GM19351 (cell line): ENCODE measurements at regions not wholly inside any gene's neighbourhood (a gene's known extent, or its start where the extent isn't known, plus 50 kb on each side); places are given as distances from the start of the nearest gene placed in this dataset.
"Not testable (repeated sequence)": the region's sequence is repeated elsewhere in the genome, so short reads cannot be mapped to it uniquely, and the experiment has no call there.

Source experiments
- ATAC-seq: cut with Tn5 transposase; IDR thresholded peaks from one replicate; pipeline ENCODE4 v1.9.1; 2021; ENCODE audit warnings: mild to moderate bottlenecking, moderate library complexity; ENCODE audit not compliant: unreplicated experiment

DNA sequence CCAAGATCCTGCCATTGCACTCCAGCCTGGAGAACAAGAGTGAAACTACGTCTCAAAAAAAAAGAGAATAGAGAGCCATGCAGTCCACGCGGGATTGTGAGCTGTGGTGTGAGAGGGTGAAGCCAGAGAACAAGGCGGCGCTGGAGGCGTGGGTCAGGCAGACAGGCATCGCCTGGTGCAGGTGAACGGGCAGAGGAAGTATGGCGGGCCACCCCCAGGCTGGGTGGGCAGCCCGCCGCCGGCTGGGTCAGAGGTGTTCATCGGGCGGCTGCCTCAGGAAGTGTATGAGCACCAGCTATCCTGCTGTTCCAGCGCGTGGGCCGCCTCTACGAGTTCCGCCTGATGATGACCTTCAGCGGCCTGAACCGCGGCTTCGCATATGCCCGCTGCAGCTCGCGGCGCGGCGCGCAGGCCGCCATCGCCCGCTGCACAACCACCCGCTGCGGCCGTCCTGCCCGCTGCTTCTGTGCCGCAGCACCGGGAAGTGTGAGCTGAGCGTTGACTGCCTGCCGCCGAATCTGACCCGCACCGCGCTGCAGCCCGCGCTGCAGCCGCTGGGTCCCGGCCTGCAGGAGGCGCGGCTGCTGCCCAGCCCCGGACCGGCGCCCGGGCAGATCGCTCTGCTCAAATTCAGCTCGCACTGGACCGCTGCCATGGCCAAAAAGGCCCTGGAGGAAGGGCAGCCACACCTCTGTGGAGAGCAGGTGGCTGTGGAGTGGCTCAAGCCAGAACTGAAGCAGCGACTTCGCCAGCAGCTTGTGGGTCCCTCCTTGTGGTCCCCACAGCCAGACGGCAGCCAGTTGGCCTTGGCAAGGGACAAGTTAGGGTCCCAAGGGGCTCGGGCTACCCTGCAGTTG, 95.5 kb upstream of the PLEKHM1 start:
- not testable (repeated sequence) for ATAC-seq

DNA sequence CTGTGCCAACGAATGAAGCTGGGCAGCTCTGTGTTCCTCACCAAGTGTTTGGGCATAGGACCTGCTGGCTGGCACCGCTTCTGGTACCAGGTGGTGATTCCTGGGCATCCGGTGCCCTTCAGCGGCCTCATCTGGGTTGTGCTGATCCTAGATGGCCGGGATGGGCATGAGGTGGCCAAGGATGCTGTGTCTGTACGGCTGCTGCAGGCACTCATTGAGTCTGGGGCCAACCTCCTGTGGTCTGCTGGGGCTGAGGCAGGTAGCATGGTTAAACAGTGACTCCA, 96.1 kb upstream of the PLEKHM1 start:
- not testable (repeated sequence) for ATAC-seq

DNA sequence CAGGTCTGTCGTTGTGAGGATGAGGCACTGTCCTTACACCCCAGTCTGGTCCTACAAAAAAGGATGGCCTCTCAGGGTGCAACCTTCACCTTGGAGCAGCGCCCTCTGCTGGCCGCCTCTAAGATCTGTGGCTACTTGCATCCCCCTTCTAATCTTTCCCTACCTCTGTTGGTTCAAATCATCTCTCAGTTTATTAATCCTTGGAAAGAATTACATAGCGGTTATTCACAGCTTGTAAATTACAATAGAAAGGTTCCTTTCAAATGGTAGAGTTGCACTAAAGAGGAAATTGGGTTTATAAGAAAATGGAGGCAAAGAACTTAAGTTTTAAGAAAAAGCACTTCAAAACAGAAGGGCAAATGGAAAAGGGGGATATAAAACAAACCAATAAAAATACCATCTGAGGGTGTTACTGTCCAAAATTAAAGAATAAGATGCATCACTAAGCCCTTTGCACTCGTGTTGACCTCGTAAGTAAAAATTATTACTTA, 102.0 kb upstream of the PLEKHM1 start:
- not testable (repeated sequence) for ATAC-seq

GRCh38 chr17:45596347-45596746, 105.8 kb upstream of the PLEKHM1 start:
- not testable (repeated sequence) for ATAC-seq

GRCh38 chr17:45600052-45601012, 109.8 kb upstream of the PLEKHM1 start:
- not testable (repeated sequence) for ATAC-seq

- ATAC-seq = not testable (repeated sequence)
These were observed 110.5 kb upstream of the PLEKHM1 start for GRCh38 chr17:45601013-45601412.

DNA sequence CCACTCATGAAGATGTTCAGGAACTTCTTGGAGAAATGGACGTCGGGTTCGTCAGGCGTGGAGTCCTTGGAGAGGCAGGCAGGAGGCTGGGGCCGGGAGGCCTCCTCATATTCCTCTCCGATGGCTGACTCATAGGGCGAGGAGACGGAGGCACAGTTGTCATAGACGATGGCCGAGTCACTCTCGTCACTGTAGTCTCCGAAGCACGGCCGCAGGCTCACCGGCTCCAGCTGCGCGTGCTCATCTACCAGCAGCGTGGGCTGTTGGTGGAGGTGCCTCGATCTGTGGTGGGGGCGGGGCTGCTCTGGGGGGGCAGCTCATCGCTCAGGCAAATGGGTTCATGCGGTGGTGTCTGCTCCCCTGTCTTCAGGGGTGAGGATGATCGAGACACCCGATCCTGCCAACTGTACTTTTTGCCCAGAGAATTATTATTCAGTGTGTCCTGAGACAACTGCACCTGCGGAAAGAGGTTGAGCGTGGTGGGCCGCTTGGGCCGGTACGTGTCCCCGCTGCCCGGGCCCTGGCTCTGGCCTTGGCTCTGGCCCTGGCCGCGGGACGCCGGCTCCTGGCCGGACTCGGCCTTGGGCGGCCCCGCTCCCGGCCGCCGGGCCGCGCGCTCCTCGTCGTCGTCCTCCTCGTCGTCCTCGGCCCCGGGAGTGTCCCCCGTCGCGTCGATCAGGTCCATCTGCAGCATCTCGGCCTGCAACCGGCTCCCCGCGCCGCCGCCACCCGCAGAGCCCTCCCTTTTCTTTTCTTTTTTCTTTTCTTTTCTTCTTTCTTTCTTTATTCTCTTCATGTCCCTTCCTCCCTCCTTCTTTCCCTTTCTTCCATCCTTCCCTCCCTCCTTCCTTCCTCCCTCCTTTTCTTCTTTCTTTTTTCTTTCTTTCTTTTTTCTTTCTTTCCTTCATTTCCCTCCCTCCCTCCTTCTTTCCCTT, 111.4 kb upstream of the PLEKHM1 start:
- ATAC-seq = not testable (repeated sequence)

DNA sequence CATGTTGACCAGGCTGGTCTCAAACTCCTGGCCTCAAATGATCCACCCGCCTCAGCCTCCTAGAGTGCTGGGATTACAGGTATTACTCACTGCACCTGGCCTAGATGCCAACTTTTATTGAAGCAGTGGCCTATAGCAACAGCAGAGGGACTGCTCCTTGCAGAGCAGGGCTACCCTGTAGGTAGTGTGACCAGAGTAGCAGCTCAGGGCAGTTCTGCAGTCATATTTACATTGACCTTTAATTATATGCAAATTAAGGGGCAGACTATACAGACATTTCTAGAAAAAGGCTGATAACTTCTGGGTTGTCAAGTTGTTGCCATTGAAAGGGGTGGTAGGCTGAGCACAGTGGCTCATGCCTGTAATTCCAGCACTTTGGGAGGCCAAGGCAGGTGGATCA, 115.2 kb upstream of the PLEKHM1 start:
- ATAC-seq = not testable (repeated sequence)

DNA sequence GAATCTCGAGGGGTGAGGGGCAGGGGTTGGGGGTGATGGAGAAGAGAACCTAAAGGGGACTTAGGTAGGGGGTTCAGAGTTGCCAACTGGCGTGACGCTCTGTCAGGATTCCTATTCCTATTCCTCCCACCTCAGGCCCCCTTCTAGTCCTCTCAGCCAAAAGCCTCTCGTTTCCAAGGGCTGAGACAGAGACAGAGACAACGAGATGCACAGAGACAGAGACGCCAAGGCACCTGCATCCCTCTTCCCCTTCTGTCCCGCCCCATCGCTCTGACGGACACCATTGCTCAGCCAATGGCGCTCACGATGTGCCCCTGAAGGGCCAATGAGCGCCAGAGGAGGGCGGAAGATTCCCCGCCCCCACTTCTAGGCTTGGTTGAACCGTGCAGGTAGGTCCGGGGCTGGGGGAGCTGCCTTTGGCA, 129.5 kb upstream of the PLEKHM1 start:
- ATAC-seq = peak; percentile 98

GRCh38 chr17:45620468-45620867, 129.9 kb upstream of the PLEKHM1 start:
- ATAC-seq = peak; percentile 31

GRCh38 chr17:45621087-45621486, 130.6 kb upstream of the PLEKHM1 start:
- not testable (repeated sequence) for ATAC-seq

DNA sequence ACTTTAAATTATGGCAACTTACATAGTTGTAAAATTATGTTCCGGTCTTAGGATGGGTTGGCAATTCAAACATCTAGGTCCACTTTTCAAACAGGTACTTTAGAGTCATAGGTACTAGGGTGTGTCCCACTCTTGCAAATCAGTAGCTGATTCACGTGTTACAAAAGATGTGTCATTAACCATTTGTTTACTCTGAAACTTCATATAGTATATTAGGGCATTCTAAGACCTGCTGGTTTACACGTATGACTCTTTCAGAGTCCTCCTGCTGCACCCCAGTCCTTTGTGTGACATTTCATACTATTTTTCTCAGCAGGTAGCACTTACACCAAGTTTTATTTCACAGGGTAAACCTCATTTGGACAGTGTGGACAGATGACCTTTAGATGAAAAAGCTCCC, 131.8 kb upstream of the PLEKHM1 start:
- ATAC-seq = not testable (repeated sequence)

GRCh38 chr17:45628019-45628418, 137.5 kb upstream of the PLEKHM1 start:
- no peak for ATAC-seq

- ATAC-seq = no peak
These were observed 141.4 kb upstream of the PLEKHM1 start for GRCh38 chr17:45631941-45632340.

GRCh38 chr17:45639297-45639849, 144.7 kb upstream of the CRHR1 start:
- no peak for ATAC-seq

- ATAC-seq = no peak
These were observed 143.8 kb upstream of the CRHR1 start for GRCh38 chr17:45640141-45640850.

DNA sequence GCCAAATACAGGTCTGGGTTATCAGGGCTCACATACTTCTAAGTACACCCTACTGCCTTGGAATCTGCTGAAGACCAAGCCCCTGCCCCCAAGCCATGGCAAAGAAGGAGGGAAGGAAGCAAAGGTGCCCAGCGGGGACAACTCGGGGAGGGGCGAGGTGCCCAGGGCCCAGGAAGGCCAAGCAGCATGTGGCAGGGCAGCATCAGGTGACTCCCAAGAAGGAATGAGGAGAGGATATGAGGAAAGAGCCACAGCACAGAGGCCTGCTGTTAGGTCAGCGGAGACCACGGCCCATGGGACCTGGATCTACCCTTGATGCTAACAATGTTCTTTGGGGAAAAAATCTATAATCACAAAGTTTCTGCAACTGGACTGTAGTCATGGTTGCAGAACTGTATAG, 142.6 kb upstream of the CRHR1 start:
- no peak for ATAC-seq

GRCh38 chr17:45643591-45643990, 140.5 kb upstream of the CRHR1 start:
- ATAC-seq = no peak

DNA sequence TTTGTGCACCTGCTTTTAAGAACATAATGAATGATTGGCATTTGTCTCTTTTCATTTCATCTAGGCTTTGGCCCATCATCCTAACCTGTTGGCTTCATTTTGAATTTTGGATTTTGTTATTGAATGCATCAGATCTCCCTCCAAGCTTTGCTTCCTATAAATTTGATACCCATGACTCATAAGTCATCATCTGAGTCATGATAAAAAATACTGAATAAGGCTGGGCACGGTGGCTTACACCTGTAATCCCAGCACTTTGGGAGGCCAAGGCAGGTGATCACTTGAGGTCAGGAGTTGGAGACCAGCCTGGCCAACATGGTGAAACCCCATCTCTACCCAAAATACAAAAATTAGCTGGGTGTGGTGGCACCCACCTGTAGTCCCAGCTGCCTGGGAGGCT, 139.5 kb upstream of the CRHR1 start:
- not testable (repeated sequence) for ATAC-seq

DNA sequence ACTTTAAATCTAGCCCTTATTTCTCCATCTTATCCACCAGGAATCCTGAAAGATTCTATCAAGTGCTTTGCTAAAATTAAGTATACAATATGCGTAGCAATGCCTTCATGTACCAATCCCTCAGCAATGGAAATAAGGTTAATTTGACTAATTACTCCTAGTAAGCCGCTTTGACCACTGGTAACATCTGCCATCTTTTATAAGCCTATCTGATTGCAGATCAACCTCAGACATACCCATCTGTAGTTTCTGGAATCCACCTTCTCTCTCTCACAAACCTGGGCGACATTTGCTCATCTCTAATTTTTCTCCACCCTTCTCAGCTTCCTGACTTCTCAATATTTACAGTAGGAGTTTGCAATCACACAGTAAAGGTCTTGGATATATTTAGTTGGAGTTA, 138.8 kb upstream of the CRHR1 start:
- ATAC-seq = no peak
